ENCODE measurements at regions not wholly inside any gene's neighbourhood (a gene's known extent, or its start where the extent isn't known, plus 50 kb on each side); places are given as distances from the start of the nearest gene placed in this dataset.

DNA sequence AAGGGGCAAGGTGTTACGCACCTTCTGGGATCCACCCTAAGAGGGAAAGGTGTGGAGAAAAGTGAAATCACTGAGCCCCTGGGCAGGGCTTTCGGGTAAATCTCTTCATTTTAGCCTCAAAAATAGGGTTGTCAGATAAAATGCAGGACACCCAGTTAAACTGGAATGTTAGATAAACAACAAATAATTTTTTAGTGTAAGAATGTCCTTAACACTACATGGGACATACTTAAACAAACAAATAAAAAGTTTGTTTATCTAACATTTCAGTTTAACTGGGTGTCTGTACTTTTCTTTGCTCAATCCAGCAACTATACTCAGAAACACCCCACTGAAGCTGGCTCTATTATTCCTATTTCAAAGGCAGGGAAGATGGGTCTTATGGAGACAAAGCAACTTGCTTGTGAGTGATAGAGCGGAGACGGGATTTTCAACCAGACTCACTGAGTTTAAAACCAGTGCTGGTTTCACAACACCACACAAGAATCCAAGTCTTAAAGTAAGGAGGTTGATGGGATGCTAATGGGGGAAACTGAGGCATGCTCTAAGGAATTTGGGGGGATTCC lies 144.8 kb upstream of the RBPJ start:
- Histone ChIP-seq H3K4me2 (ENCODE audit: insufficient read depth, low read length) (no peak overlapping the region), H3K9ac (ENCODE audit: low read depth, low read length) (no peak overlapping the region)

DNA sequence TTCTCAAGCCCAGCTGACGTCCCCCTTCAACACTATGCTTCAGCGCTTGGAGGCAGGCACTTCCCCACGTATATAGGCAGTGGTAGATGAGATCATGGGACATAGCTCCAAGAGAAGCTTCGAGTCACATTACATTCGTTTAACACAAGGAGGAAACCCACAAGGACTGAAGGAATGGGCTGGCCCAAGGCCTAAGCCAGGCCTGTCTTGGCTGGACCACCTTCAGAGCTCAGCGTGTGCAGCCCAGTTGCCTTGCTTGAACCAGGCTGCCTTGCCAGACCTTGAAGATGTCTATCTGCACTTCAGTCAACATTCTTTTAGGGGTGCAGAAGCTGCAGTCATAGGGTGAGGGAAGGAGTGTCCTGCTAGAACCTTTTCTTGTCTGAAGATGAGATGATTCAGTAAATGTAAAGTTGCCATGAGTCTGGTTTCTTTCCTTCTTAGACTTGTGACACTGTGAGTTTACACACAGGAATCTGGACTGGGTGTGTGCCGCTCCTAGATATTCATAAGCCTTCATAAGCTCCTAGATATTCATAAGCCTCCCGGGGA lies 144.1 kb upstream of the RBPJ start:
- TF ChIP-seq EZH2 (IDR thresholded peaks at IDR 0.05; ENCODE audit: borderline replicate concordance, low read depth, low read length, severe bottlenecking) = no peak
- Histone ChIP-seq H3K4me1 (ENCODE audit: insufficient read depth, low read length) (no peaks in the 10 kb centered on the region), H2AFZ (ENCODE audit: low read depth, low read length) (no peak overlapping the region), H4K20me1 (ENCODE audit: insufficient read depth, low read length) (no peaks in the 10 kb centered on the region), H3K79me2 (ENCODE audit: insufficient read depth, low read length) (no peaks in the 10 kb centered on the region), H3K27ac (ENCODE audit: low read length) (no peak overlapping the region), H3K4me2 (ENCODE audit: insufficient read depth, low read length) (no peak overlapping the region), H3K27me3 (ENCODE audit: insufficient read depth, low read length, poor library complexity) (no peaks in the 10 kb centered on the region), H3K9ac (ENCODE audit: low read depth, low read length) (no peak overlapping the region), H3K4me3 (ENCODE audit: low read depth in 1 of 2, low read length in 2 of 2) (no peak overlapping the region), H3K9me3 (ENCODE audit: insufficient read depth, low read length, severe bottlenecking) (no peaks in the 10 kb centered on the region), H3K36me3 (ENCODE audit: insufficient read depth, low read length) (no peaks in the 10 kb centered on the region)
- DNase-seq (no peak), ATAC-seq (ENCODE audit: insufficient read depth, low read depth) (no peak)

More for the DNA sequence above, 144.8 kb upstream of the RBPJ start:
- H3K36me3 ChIP-seq (ENCODE audit: insufficient read depth, low read length) = no peaks in the 10 kb centered on the region
- H3K27ac ChIP-seq (ENCODE audit: low read length) = no peak overlapping the region
- TF ChIP-seq EZH2 (IDR thresholded peaks at IDR 0.05; ENCODE audit: borderline replicate concordance, low read depth, low read length, severe bottlenecking) = no peak
- TF ChIP-seq, protein P1, sequence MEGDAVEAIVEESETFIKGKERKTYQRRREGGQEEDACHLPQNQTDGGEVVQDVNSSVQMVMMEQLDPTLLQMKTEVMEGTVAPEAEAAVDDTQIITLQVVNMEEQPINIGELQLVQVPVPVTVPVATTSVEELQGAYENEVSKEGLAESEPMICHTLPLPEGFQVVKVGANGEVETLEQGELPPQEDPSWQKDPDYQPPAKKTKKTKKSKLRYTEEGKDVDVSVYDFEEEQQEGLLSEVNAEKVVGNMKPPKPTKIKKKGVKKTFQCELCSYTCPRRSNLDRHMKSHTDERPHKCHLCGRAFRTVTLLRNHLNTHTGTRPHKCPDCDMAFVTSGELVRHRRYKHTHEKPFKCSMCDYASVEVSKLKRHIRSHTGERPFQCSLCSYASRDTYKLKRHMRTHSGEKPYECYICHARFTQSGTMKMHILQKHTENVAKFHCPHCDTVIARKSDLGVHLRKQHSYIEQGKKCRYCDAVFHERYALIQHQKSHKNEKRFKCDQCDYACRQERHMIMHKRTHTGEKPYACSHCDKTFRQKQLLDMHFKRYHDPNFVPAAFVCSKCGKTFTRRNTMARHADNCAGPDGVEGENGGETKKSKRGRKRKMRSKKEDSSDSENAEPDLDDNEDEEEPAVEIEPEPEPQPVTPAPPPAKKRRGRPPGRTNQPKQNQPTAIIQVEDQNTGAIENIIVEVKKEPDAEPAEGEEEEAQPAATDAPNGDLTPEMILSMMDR (IDR thresholded peaks at IDR 0.05; ENCODE audit: borderline replicate concordance, extremely low read depth, low read length, poor library complexity, severe bottlenecking) = no peak
- no peaks in the 10 kb centered on the region for H3K4me1 ChIP-seq (ENCODE audit: insufficient read depth, low read length)
- H4K20me1 ChIP-seq (ENCODE audit: insufficient read depth, low read length) = no peaks in the 10 kb centered on the region
- no peak overlapping the region for H3K4me3 ChIP-seq (ENCODE audit: low read depth in 1 of 2, low read length in 2 of 2)
- DNase-seq = no peak
- H3K9me3 ChIP-seq (ENCODE audit: insufficient read depth, low read length, severe bottlenecking) = no peaks in the 10 kb centered on the region
- no peak overlapping the region for H2AFZ ChIP-seq (ENCODE audit: low read depth, low read length)
- H3K27me3 ChIP-seq (ENCODE audit: insufficient read depth, low read length, poor library complexity) = no peaks in the 10 kb centered on the region
- ATAC-seq (ENCODE audit: insufficient read depth, low read depth) = no peak
- no peaks in the 10 kb centered on the region for H3K79me2 ChIP-seq (ENCODE audit: insufficient read depth, low read length)

DNA sequence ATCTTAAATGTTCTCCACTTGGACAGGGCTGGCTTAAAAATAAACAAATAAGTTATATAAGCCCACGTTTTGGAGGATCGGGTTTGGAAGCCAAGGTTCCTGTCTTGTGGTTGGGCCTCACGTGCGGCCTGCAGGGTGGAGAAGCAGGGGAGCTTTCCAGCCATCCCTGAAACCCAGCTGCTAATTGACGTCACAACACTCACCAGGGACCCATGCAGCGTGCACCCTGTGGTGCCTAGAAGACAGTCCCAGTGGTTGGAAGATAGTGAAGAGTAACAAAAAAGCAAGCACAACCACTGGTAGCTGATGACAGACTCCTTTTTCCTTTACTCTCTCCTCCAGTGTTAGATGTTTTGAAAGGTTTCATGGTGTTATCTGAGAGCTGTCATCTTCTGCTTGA lies 142.0 kb upstream of the RBPJ start:
- no peak for ATAC-seq (ENCODE audit: insufficient read depth, low read depth)
- Histone ChIP-seq H3K9ac (ENCODE audit: low read depth, low read length) (no peak overlapping the region), H4K20me1 (ENCODE audit: insufficient read depth, low read length) (no peaks in the 10 kb centered on the region), H3K4me2 (ENCODE audit: insufficient read depth, low read length) (no peak overlapping the region), H3K27me3 (ENCODE audit: insufficient read depth, low read length, poor library complexity) (no peaks in the 10 kb centered on the region), H2AFZ (ENCODE audit: low read depth, low read length) (no peak overlapping the region), H3K27ac (ENCODE audit: low read length) (no peak overlapping the region), H3K36me3 (ENCODE audit: insufficient read depth, low read length) (no peaks in the 10 kb centered on the region), H3K4me3 (ENCODE audit: low read depth in 1 of 2, low read length in 2 of 2) (no peak overlapping the region), H3K79me2 (ENCODE audit: insufficient read depth, low read length) (no peaks in the 10 kb centered on the region), H3K9me3 (ENCODE audit: insufficient read depth, low read length, severe bottlenecking) (no peaks in the 10 kb centered on the region), H3K4me1 (ENCODE audit: insufficient read depth, low read length) (no peaks in the 10 kb centered on the region)
- DNase-seq = no peak
- TF ChIP-seq, protein P1 (IDR thresholded peaks at IDR 0.05; ENCODE audit: borderline replicate concordance, extremely low read depth, low read length, poor library complexity, severe bottlenecking) = no peak
- TF ChIP-seq EZH2 (IDR thresholded peaks at IDR 0.05; ENCODE audit: borderline replicate concordance, low read depth, low read length, severe bottlenecking) = no peak

DNA sequence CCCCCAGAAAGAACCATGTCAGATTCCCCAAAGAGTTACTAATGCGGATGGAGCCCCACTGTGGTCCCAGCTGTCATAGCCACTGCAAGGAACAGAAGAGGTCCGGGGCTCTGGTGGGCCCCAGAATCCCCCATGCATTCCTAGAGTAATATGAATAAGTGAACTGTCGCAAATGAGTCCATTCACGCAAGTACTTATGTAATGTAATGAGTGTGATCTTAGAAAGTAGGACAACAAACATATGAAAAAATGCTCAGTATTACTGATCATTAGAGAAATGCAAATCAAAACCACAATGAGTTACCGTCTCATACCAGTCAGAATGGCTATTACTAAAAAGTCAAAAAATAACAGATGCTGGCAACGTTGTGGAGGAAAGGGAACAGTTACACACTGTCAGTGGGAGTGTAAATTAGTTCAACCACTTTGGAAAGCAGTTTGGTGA lies 141.5 kb upstream of the RBPJ start:
- Histone ChIP-seq H3K27me3 (ENCODE audit: insufficient read depth, low read length, poor library complexity) (no peaks in the 10 kb centered on the region), H3K4me1 (ENCODE audit: insufficient read depth, low read length) (no peaks in the 10 kb centered on the region), H3K9ac (ENCODE audit: low read depth, low read length) (no peak overlapping the region), H3K4me3 (ENCODE audit: low read depth in 1 of 2, low read length in 2 of 2) (no peak overlapping the region), H4K20me1 (ENCODE audit: insufficient read depth, low read length) (no peaks in the 10 kb centered on the region), H2AFZ (ENCODE audit: low read depth, low read length) (no peak overlapping the region), H3K36me3 (ENCODE audit: insufficient read depth, low read length) (no peaks in the 10 kb centered on the region), H3K79me2 (ENCODE audit: insufficient read depth, low read length) (no peaks in the 10 kb centered on the region), H3K4me2 (ENCODE audit: insufficient read depth, low read length) (no peak overlapping the region), H3K27ac (ENCODE audit: low read length) (no peak overlapping the region), H3K9me3 (ENCODE audit: insufficient read depth, low read length, severe bottlenecking) (no peaks in the 10 kb centered on the region)
- no peak for TF ChIP-seq EZH2 (IDR thresholded peaks at IDR 0.05; ENCODE audit: borderline replicate concordance, low read depth, low read length, severe bottlenecking)
- TF ChIP-seq, protein P1 (IDR thresholded peaks at IDR 0.05; ENCODE audit: borderline replicate concordance, extremely low read depth, low read length, poor library complexity, severe bottlenecking) = no peak
- no peak for DNase-seq
- ATAC-seq (ENCODE audit: insufficient read depth, low read depth) = no peak
